IPS DF 19.7 (cell line): ENCODE measurements at regions not wholly inside any gene's neighbourhood (a gene's known extent, or its start where the extent isn't known, plus 50 kb on each side); places are given as distances from the start of the nearest gene placed in this dataset.

ENCODE experiments used
- DNase-seq: peaks from one replicate; pipeline ENCODE4 v3.0.0-alpha.2; 2013; ENCODE audit warnings: low read depth, low spot score

- no peak for DNase-seq
Measured at GRCh38 chr4:108400309-108400708, 220.1 kb upstream of the RPL34 start.

GRCh38 chr4:108399610-108400265 lies 220.6 kb upstream of the RPL34 start:
- DNase-seq, result no peak

- DNase-seq, result no peak
Measured at GRCh38 chr4:108398836-108399235, 221.5 kb upstream of the RPL34 start.

- DNase-seq, result no peak
Measured at GRCh38 chr4:108398316-108398715, 222.1 kb upstream of the RPL34 start.

GRCh38 chr4:108397850-108398249 lies 222.5 kb upstream of the RPL34 start:
- no peak for DNase-seq

- DNase-seq, result no peak
Measured at GRCh38 chr4:108396900-108397497, 223.4 kb upstream of the RPL34 start.

GRCh38 chr4:108395786-108396185 lies 224.6 kb upstream of the RPL34 start:
- DNase-seq, result no peak

GRCh38 chr4:108393890-108394472 lies 225.2 kb upstream of the LEF1 start:
- DNase-seq, result no peak

- no peak for DNase-seq
Measured at GRCh38 chr4:108391701-108392455, 223.1 kb upstream of the LEF1 start.

GRCh38 chr4:108385076-108385475 lies 216.3 kb upstream of the LEF1 start:
- no peak for DNase-seq

- no peak for DNase-seq
Measured at GRCh38 chr4:108384544-108384943, 215.8 kb upstream of the LEF1 start.

GRCh38 chr4:108383157-108383556 lies 214.4 kb upstream of the LEF1 start:
- DNase-seq, result no peak

GRCh38 chr4:108382751-108383150 lies 214.0 kb upstream of the LEF1 start:
- no peak for DNase-seq

- no peak for DNase-seq
Measured at GRCh38 chr4:108378164-108378563, 209.4 kb upstream of the LEF1 start.

- DNase-seq, result no peak
Measured at GRCh38 chr4:108377021-108377420, 208.3 kb upstream of the LEF1 start.

GRCh38 chr4:108375434-108375833 lies 206.7 kb upstream of the LEF1 start:
- no peak for DNase-seq

- no peak for DNase-seq
Measured at GRCh38 chr4:108372681-108373080, 203.9 kb upstream of the LEF1 start.

GRCh38 chr4:108371282-108371681 lies 202.6 kb upstream of the LEF1 start:
- no peak for DNase-seq

GRCh38 chr4:108370291-108371141 lies 201.8 kb upstream of the LEF1 start:
- DNase-seq, result no peak

GRCh38 chr4:108369035-108369655 lies 200.4 kb upstream of the LEF1 start:
- no peak for DNase-seq

- DNase-seq, result no peak
Measured at GRCh38 chr4:108367751-108368150, 199.0 kb upstream of the LEF1 start.
